CD4-positive, alpha-beta T cell treated with Interleukin-1 beta for 1 hour (primary cell): ENCODE measurements at regions not wholly inside any gene's neighbourhood (a gene's known extent, or its start where the extent isn't known, plus 50 kb on each side); places are given as distances from the start of the nearest gene placed in this dataset.

Experiments used
- DNase-seq, 2 donors: peaks; one replicate each; pipeline ENCODE4 v3.0.0-alpha.2; 2020 to 2022

GRCh38 chr20:23203310-23203709 is 117.2 kb upstream of the CD93 start:
- DNase-seq, result no peak

- no peak for DNase-seq
Observed at GRCh38 chr20:23201658-23202057, 115.5 kb upstream of the CD93 start.

GRCh38 chr20:23200914-23201313 is 114.8 kb upstream of the CD93 start:
- DNase-seq, result peak in 1 of 2 donors; percentile 14

GRCh38 chr20:23200413-23200812 is 114.3 kb upstream of the CD93 start:
- DNase-seq, result peak in 1 of 2 donors; percentile 20

GRCh38 chr20:23199356-23199755 is 113.2 kb upstream of the CD93 start:
- DNase-seq, result no peak

GRCh38 chr20:23198815-23199214 is 112.7 kb upstream of the CD93 start:
- no peak for DNase-seq

- DNase-seq, result no peak
Observed at GRCh38 chr20:23197836-23198235, 111.7 kb upstream of the CD93 start.

- no peak for DNase-seq
Observed at GRCh38 chr20:23195636-23196035, 109.5 kb upstream of the CD93 start.

- no peak for DNase-seq
Observed at GRCh38 chr20:23193801-23194384, 107.8 kb upstream of the CD93 start.

- DNase-seq, result no peak
Observed at GRCh38 chr20:23192469-23192868, 106.3 kb upstream of the CD93 start.

- no peak for DNase-seq
Observed at GRCh38 chr20:23190557-23190956, 104.4 kb upstream of the CD93 start.

- DNase-seq, result no peak
Observed at GRCh38 chr20:23189854-23190253, 103.7 kb upstream of the CD93 start.

- DNase-seq, result no peak
Observed at GRCh38 chr20:23189341-23189740, 103.2 kb upstream of the CD93 start.

- no peak for DNase-seq
Observed at GRCh38 chr20:23188377-23189169, 102.4 kb upstream of the CD93 start.

GRCh38 chr20:23187751-23188150 is 101.6 kb upstream of the CD93 start:
- DNase-seq, result peak in 1 of 2 donors; percentile 39

GRCh38 chr20:23186808-23187207 is 100.7 kb upstream of the CD93 start:
- no peak for DNase-seq

GRCh38 chr20:23180451-23180921 is 94.4 kb upstream of the CD93 start:
- DNase-seq, result no peak

- DNase-seq, result no peak
Observed at GRCh38 chr20:23179766-23180403, 93.8 kb upstream of the CD93 start.

- DNase-seq, result no peak
Observed at GRCh38 chr20:23178806-23179205, 92.7 kb upstream of the CD93 start.

GRCh38 chr20:23174821-23175220 is 88.7 kb upstream of the CD93 start:
- DNase-seq, result no peak

GRCh38 chr20:23167431-23167830 is 81.3 kb upstream of the CD93 start:
- DNase-seq, result no peak

GRCh38 chr20:23166563-23166962 is 80.4 kb upstream of the CD93 start:
- no peak for DNase-seq

- DNase-seq, result no peak
Observed at GRCh38 chr20:23165964-23166363, 79.8 kb upstream of the CD93 start.

- DNase-seq, result no peak
Observed at GRCh38 chr20:23165307-23165750, 79.2 kb upstream of the CD93 start.
